CD4-positive, alpha-beta T cell treated with Interleukin-17A for 4 hours (primary cell): ENCODE measurements at regions not wholly inside any gene's neighbourhood (a gene's known extent, or its start where the extent isn't known, plus 50 kb on each side); places are given as distances from the start of the nearest gene placed in this dataset.
"Not testable (repeated sequence)": the region's sequence is repeated elsewhere in the genome, so short reads cannot be mapped to it uniquely, and the experiment has no call there.

Experiments
- DNase-seq: peaks from one replicate; pipeline ENCODE4 v3.0.0-alpha.2; 2020; ENCODE audit warnings: mixed read lengths

DNA sequence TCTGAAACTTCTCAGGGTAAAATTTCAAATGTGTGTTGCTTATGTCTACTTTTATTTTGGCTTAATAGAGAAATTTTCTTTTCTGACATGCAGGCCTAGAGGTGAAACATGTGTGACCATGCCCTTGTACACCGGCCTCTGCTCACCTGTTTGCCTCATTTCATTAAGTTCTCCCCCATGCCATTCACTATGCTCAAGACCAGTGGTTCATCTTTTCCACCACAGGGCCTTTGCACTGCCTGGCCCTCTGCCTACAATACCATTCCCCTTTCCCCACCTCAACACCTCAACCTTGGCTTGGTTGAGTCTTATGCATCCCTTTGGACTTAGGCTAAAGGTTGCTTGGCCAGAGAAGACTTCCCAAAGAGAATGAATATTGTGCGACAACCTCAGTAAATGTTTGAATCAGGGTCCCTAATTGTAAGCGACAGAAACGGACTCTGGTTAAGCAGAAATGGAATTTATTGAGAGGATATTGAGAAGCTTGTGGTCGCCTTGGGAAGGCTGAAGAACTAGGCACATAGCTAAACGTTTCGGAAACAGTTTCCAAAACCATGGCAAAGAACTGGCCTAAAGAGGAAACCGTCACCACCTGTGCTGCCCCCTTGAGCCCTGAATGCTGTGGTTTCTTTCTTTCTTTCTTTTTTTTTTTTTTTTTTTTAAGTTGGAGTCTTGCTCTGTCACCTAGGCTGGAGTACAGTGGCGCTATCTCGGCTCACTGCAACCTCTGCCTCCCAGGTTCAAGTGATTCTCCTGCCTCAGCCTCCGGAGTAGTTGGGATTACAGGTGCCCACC, 152.2 kb downstream of the SOX4 start:
- no peak for DNase-seq

DNA sequence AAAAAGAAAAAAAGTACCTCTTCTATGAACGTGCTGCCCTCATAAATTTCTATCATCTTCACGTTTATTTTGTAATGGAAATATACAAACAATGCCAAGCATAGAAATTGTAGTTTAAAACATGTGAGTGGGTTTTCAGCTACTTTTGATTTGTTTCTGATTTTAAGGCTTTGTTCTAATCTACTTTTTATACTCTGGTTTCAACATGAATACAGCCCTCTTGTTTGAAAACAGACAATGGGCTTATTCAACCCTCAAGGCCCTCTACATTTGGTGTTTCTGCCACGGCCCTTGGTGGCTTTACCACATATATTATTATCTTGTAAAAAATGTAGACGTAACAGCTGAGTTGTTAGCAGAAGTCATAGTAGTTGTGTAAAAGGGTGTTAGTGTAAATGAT, 153.9 kb downstream of the SOX4 start:
- DNase-seq = no peak

DNA sequence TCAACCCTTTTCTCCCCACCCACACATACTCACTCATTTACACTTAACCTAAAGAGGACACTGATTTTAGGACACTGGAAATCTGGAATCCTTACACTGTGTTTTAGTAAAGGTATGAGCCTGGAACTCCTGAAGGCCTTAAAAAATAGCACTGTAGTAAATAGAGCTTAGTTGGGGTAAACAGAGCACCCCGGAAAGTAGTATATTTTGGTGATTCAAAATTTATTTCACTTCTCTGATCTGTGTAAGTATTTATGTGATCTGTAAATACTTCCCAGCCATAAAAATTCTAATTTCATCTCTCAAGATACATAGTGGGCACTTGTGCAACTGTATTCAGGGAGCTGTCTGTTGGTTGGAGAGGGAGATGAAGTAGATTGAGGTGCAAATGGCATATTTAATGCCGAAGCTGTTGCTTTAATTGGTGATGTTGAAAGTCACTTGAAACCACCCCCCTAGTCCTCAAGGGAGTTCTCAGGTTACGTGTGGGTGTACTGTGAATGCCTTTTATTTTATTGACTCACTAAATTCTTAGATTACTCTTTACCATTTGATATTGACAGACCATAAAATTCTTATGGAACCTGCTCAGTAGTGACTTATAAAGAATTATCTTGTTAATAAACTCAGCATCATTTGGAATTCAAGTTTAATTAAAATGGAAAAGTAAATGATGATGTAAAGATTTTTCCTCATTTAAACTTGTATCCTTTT, 154.9 kb downstream of the SOX4 start:
- DNase-seq = no peak

GRCh38 chr6:21749754-21750153, 156.2 kb downstream of the SOX4 start:
- DNase-seq = no peak

GRCh38 chr6:21750575-21750974, 157.0 kb downstream of the SOX4 start:
- no peak for DNase-seq

DNA sequence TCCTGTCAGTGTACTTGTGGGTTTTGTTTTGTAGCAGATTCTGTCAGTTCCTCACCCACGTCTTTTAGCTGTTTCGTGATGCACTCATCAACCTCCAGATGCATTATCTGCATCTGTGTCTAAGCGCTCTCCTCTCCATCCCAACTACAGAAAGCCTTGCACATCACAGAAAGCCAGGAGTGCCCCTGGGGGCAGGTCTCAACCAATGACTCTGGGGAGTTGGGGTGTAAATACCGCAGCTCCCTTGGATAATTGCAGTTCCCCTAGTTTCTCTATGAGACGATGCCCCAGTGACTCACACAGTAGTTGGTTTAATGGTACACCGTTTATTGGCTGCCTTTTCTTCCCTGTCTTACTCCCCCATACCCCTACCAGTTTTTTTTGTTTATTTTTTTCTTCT, 158.1 kb downstream of the SOX4 start:
- DNase-seq = no peak

DNA sequence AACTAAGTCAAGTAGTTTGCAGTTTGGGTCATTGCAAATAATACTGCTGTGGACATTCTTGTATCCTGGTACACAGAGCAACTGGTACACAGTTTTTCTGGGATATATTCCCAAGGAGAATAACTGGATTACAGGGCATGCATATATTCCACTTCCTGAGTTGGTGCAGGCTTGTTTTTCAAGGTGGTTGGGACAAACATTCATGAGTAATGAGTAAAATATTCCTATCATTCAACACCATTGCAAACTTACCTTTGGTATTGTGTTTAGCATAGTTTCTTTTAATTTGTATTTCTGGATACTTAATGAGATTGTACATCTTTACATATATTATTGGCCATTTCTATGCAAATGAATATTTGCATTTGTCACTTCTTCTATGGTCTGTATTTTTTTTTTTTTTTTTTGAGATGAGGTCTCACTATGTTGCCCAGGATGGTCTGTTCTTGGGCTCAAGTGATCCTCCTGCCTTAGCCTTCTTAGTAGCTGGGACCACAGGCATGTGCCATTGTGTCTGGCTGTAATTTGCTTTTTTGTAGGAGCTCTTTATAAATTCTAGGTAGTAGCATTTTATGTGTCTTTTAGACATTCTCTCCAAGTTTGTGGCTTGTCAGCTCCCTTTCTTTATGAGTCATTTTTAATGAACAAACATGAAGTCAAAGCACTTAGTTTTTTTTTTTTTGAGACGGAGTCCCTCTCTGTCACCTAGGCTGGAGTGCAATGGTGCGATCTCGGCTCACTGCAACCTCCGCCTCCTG, 158.7 kb downstream of the SOX4 start:
- DNase-seq = no peak

DNA sequence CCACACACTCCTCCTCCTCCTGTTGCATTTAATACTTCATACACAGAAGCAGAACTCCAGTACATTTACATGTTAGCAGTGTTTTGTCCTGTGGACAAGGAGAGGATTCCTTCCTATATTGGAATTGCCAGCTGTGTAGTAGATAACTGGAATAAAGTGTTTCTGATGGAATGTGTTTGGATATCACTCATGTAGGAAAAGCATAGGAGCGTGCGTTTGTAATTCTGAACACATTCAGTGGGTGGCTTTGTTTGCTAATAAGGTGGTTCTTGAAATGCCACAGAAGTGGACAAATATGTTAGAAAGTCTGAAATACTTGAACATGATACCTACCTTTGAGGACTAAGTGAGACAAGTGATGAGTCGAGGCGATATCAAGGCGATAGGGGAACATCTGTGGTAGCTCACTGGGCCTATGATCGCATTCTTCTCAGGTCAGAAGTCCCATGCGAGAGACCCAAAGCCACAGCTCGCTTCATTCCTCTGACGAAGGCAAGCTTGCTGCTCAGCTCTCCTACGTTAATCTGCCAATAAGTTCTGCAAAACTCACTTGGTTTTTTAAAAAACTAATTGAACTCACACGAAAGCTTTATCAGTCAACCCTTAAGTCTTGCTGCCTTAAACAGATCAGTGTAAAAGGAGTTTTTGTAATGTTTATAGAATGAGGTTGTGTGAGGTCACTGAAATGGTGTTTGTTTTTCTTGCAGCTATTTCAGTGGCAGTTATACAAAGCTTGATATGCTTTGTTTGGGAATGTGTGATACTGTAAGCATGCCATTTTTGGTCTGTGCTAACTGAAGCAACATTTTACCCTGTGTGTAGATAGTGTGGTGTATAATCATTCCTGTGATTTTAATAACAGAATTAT, 159.9 kb downstream of the SOX4 start:
- DNase-seq = no peak

GRCh38 chr6:21754891-21755290, 161.3 kb downstream of the SOX4 start:
- no peak for DNase-seq

DNA sequence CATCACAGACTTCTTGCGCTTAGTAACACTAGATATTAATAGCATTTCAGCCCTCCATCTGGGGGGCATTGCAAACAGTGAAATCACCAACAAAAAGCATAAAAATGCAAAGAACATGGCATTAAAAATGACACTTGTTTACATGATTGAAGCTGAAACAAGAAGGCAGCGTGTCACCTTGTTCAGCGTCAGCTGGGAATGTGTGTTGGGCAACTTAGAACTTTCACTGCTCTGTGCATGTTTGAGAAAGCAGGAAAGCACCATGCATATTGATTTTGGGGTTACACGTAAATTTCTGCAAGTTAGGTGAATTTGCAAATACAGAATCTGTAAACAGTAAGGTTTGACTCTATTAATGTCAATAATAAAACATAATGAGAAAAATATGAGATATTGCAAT, 162.9 kb downstream of the SOX4 start:
- no peak for DNase-seq

DNA sequence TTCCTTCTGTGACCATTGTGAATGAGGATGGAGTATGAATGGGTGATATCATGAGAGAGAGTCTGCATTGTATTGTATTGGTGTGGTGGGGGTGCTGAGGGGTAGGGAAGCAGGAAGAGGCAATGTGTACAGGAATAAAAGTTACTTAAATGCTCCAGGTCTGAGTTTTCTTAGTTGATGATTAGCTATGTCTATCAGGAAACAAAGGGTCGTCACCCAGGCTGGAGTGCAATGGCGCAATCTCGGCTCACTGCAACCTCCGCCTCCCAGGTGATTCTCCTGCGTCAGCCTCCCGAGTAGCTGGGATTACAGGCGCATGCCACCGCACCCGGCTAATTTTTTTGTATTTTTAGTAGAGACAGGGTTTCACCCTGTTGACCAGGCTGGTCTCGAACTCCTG, 163.8 kb downstream of the SOX4 start:
- DNase-seq = not testable (repeated sequence)

DNA sequence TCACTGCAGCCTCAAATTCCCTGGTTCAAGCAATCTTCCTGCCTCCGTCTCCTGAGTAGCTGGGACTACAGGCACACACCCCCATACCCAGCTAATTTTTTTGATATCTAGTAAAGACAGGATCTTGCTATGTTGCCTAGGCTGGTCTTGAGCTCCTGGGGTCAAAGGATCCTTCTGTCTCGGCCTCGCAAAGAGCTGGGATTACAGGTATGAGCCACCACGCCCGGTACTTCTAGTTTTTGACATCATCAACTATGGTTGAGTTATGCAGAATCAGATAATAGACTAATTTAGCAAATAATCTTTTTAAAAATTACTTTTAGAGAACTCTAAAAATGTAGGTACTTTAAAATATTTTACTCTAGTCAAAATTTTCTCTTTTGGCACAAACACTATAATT, 166.2 kb downstream of the SOX4 start:
- DNase-seq = no peak

DNA sequence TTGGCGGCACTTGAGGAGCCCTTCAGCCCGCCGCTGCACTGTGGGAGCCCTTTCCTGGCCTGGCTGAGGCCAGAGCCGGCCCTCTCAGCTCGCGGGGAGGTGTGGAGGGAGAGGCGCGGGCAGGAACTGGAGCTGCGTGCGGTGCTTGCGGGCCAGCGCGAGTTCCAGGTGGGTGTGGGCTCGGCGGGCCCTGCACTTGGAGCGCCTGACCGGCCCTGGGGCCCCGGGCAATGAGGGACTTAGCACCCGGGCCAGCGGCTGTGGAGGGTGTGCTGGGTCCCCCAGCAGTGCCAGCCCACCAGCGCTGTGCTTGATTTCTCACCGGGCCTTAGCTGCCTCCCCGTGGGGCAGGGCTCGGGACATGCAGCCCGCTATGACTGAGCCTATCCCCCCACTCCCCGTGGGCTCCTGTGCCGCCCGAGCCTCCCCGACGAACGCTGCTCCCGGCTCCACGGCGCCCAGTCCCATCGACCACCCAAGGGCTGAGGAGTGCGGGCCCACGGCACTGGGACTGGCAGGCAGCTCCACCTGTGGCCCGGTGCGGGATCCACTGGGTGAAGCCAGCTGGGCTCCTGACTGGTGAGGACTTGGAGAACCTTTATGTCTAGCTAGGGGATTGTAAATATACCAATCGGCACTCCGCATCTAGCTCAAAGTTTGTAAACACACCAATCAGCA, 167.6 kb downstream of the SOX4 start:
- not testable (repeated sequence) for DNase-seq

DNA sequence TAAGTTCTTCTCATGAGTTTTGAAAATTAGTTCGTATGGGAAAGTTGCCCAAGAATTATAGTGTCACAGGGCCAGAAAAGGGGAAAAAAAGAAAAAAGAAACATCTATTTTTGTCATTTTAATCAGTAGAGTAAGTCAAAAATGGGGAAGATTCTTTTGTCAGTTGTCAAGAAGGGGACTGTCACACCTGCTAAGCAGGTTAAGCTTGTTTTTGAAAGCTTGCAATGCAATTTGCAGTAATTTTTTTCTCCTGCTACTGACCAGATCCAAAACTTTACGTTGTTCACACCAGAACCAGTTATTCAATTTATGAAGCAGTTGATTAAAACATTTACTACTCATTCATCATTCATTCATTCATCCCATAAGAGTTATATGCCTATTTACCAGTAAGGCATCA, 171.4 kb downstream of the SOX4 start:
- DNase-seq = no peak

GRCh38 chr6:21767891-21768648, 174.5 kb downstream of the SOX4 start:
- no peak for DNase-seq

- no peak for DNase-seq
These were observed 175.9 kb downstream of the SOX4 start for GRCh38 chr6:21769405-21769861.

GRCh38 chr6:21769968-21770367, 176.4 kb downstream of the SOX4 start:
- no peak for DNase-seq

DNA sequence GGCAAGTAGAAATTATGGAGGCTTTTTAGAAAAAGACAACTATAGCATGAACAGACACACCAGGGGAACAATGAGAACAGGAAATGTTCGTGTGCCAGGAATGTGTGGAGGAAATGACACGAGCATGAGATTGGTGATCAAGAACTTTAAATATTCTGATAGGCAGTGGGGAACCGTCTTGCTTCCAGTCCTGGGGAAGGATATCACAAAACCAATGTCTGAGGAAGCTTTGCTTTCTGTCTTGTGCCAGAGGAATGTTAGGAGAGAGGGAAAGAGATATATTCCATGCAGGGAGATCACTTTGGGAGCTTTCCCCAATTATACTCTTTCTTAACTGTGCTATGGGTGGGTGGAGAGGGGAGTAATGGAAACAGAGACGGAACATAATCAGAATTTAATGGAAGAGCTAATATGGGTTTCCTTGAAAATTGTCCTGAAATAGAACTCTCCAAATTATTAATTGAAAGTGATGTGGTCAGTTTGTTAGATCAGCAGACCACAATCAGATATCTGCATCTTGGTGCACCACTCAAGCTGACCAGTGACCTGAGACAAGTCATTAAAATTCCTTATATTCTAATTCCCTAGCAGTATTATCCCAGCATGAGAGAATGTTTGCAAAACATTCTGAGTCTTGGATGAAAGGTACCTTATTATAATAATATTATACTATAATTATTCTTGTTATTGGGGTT, 178.2 kb downstream of the SOX4 start:
- no peak for DNase-seq

- no peak for DNase-seq
These were observed 178.9 kb downstream of the SOX4 start for GRCh38 chr6:21772477-21772876.

GRCh38 chr6:21772884-21773575, 179.5 kb downstream of the SOX4 start:
- DNase-seq = no peak
